HuH-7 (cell line): ENCODE measurements at regions not wholly inside any gene's neighbourhood (a gene's known extent, or its start where the extent isn't known, plus 50 kb on each side); places are given as distances from the start of the nearest gene placed in this dataset.

Source experiments
- DNase-seq: peaks from one replicate; pipeline ENCODE4 v3.0.0; 2011; ENCODE audit warnings: low spot score

- no peak for DNase-seq
Observed at GRCh38 chrX:39333451-39333850, 532.2 kb downstream of the MID1IP1 start.

GRCh38 chrX:39335513-39336235 is 534.4 kb downstream of the MID1IP1 start:
- no peak for DNase-seq

GRCh38 chrX:39336671-39337311 is 535.5 kb downstream of the MID1IP1 start:
- no peak for DNase-seq

GRCh38 chrX:39337451-39337850 is 536.2 kb downstream of the MID1IP1 start:
- no peak for DNase-seq

GRCh38 chrX:39338583-39338982 is 537.3 kb downstream of the MID1IP1 start:
- no peak for DNase-seq

GRCh38 chrX:39356119-39356807 is 555.0 kb downstream of the MID1IP1 start:
- no peak for DNase-seq

GRCh38 chrX:39360101-39360500 is 558.8 kb downstream of the MID1IP1 start:
- no peak for DNase-seq

GRCh38 chrX:39361736-39362135 is 560.5 kb downstream of the MID1IP1 start:
- DNase-seq = no peak

GRCh38 chrX:39367416-39367815 is 566.2 kb downstream of the MID1IP1 start:
- no peak for DNase-seq

GRCh38 chrX:39372115-39372514 is 570.9 kb downstream of the MID1IP1 start:
- DNase-seq = no peak

- DNase-seq = no peak
Observed at GRCh38 chrX:39377157-39377556, 575.9 kb downstream of the MID1IP1 start.

GRCh38 chrX:39377773-39378172 is 576.5 kb downstream of the MID1IP1 start:
- no peak for DNase-seq

- DNase-seq = no peak
Observed at GRCh38 chrX:39381422-39381821, 580.2 kb downstream of the MID1IP1 start.

- DNase-seq = no peak
Observed at GRCh38 chrX:39384996-39385395, 583.7 kb downstream of the MID1IP1 start.

GRCh38 chrX:39388730-39389129 is 587.5 kb downstream of the MID1IP1 start:
- no peak for DNase-seq

GRCh38 chrX:39396358-39396995 is 595.2 kb downstream of the MID1IP1 start:
- no peak for DNase-seq

GRCh38 chrX:39397561-39398199 is 596.4 kb downstream of the MID1IP1 start:
- no peak for DNase-seq

GRCh38 chrX:39398215-39398962 is 597.1 kb downstream of the MID1IP1 start:
- no peak for DNase-seq

- DNase-seq = no peak
Observed at GRCh38 chrX:39398963-39399261, 597.7 kb downstream of the MID1IP1 start.

- no peak for DNase-seq
Observed at GRCh38 chrX:39399387-39399786, 598.1 kb downstream of the MID1IP1 start.

- no peak for DNase-seq
Observed at GRCh38 chrX:39401483-39402110, 600.3 kb downstream of the MID1IP1 start.
